HUES6 (cell line): ENCODE measurements at regions not wholly inside any gene's neighbourhood (a gene's known extent, or its start where the extent isn't known, plus 50 kb on each side); places are given as distances from the start of the nearest gene placed in this dataset.

Experiments used
- H3K27ac ChIP-seq: 2 replicates; pipeline ENCODE4 v1.7.0; 2013; ENCODE audit warnings: low read depth, mild to moderate bottlenecking, low read length, inconsistent platforms
- H3K27me3 ChIP-seq: 2 replicates; pipeline ENCODE4 v1.6.1; 2013; ENCODE audit warnings: low read length; ENCODE audit not compliant: control insufficient read depth, insufficient read depth
- H3K36me3 ChIP-seq: 2 replicates; pipeline ENCODE4 v1.6.1; 2013; ENCODE audit warnings: low read length; ENCODE audit not compliant: control insufficient read depth, insufficient read depth
- H3K4me1 ChIP-seq: 2 replicates; pipeline ENCODE4 v1.6.1; 2013; ENCODE audit warnings: low read length; ENCODE audit not compliant: control insufficient read depth, insufficient read depth
- H3K4me3 ChIP-seq: 2 replicates; pipeline ENCODE4 v1.5.1; 2013; ENCODE audit warnings: low read depth, low read length
- H3K9ac ChIP-seq: one replicate; pipeline ENCODE4 v1.6.1; 2013; ENCODE audit warnings: mild to moderate bottlenecking, low read length
- H3K9me3 ChIP-seq: 2 replicates; pipeline ENCODE4 v1.6.1; 2013; ENCODE audit warnings: low read depth, low read length; ENCODE audit not compliant: control insufficient read depth, insufficient read depth

DNA sequence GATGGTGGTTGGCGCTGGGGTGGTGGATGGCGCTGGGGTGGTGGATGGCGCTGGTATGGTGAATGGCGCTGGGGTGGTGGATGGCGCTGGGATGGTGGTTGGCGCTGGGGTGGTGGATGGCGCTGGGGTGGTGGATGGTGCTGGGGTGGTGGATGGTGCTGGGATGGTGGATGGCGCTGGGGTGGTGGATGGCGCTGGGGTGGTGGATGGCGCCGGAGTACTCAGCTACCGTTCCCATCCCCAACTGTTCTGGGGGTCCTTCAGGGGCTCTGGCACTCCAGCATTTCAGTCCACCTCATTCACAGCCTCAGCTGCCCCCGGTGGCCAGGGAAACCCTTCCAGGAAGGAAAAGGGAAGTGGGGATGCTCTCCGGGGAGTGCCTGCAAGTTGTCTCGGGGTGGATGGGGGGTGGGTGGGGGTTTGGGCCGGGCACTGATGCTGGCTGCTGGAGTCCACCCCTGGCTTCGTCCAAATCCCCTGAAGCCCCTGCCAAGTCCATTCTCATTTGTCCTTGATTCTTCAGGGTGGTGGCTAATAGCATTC is 147.3 kb upstream of the COL5A1 start:
- no peak overlapping the region for H3K4me3 ChIP-seq
- H3K9me3 ChIP-seq: no peaks in the 10 kb centered on the region
- H3K4me1 ChIP-seq: no peaks in the 10 kb centered on the region; the same call in 1 of the 2 replicates
- no peak overlapping the region for H3K27ac ChIP-seq
- no peak overlapping the region for H3K9ac ChIP-seq
- no peaks in the 10 kb centered on the region for H3K36me3 ChIP-seq
- H3K27me3 ChIP-seq: no peaks in the 10 kb centered on the region

DNA sequence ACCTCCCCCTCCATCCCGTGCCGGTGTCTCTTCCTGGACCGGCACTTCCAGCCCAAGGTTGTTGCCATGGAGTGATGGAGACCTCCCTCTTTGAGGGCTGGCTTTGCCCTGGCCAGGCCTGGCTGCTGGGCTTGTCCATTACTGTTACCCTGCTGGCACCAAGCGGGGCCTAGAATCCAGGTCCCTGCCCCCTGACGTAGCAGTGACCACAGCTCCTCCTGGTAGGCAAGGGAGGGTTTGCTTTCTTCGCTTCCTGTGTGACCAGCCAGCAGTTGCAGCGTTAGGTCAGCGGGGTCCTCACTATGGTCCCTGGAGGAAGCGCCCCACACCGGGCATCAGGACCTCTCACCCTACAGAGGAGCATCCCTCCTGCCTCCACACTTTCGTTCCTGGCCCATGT is 146.7 kb upstream of the COL5A1 start:
- Histone ChIP-seq H3K9me3 (no peaks in the 10 kb centered on the region), H3K4me1 (no peaks in the 10 kb centered on the region; the same call in 1 of the 2 replicates), H3K27me3 (no peaks in the 10 kb centered on the region), H3K9ac (no peak overlapping the region), H3K4me3 (no peak overlapping the region), H3K36me3 (no peaks in the 10 kb centered on the region), H3K27ac (no peak overlapping the region)

DNA sequence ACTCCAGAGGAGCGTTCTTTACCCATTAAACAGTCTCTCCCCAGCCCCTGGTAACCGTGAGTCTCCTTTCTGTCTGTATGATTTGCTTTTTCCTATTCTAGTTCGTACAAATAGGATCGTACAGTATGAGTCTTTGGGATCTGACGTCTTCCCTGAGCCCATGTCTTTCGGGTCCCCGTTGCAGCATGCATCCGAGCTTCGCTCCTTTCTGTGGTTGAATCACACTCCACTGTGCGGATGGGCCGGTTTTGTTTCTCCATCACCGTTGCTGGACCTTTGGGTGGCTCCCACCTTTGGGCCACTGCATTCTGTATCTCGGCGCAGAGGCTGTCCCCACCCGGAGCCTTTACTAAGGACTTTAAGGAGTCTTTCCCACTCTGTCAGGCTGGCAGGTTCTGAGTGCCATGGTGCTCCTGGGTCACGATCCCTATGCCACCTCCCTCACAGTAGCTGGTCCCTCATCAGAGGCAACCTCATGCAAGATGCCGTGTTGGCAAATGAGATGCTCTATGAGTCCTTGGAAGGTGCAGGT is 145.7 kb upstream of the COL5A1 start:
- no peaks in the 10 kb centered on the region; the same call in 1 of the 2 replicates for H3K4me1 ChIP-seq
- no peak overlapping the region for H3K27ac ChIP-seq
- H3K27me3 ChIP-seq: peaks cover 3% of the 10 kb centered on the region
- no peak overlapping the region for H3K9ac ChIP-seq
- no peaks in the 10 kb centered on the region for H3K36me3 ChIP-seq
- H3K9me3 ChIP-seq: peaks cover under 1% of the 10 kb centered on the region; the same call in 1 of the 2 replicates
- H3K4me3 ChIP-seq: no peak overlapping the region

DNA sequence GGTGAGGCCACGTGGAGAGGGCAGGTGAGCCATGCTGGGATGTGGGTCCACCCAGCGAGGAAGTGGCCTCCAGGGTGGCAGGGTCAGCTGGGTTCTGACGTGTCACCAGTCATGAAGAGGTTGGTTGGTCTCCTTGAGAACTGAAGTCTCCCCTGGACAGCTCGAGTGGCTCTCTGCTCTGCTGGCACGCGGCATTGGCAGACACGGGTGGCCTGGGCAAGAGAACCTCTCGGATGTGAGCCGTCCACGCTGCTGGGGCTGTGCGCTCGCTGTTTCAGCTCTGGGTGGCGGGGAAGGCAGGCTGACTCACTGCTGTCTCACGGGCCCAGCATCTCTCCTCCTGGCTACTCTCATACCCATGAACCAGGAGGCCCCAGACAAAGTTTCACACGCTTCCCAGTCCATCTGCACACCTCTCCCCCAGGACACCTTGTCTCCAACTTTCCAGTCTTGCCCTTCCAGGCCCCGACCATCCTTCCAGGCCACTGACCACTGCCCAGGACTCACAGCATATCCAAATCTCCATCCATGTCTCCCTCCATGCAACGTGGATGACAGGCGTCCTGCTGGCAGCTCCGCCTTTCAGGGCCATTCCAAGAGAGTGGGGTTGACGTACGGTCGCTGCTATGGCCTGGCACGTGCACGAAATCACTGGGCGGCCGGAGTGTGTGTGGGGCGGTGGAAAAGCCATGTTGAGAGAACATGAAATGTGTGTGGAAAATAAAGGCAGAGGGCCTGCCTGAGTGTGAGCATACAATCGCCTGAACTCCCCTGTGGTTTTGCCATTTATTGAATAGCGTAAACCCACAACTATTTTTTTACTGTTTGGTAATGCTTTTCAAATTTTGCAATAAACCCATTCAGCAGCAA is 145.0 kb upstream of the COL5A1 start:
- Histone ChIP-seq H3K27me3 (peaks cover 8% of the 10 kb centered on the region), H3K27ac (no peak overlapping the region), H3K4me3 (no peak overlapping the region), H3K9ac (no peak overlapping the region), H3K36me3 (no peaks in the 10 kb centered on the region), H3K4me1 (no peaks in the 10 kb centered on the region; the same call in 1 of the 2 replicates), H3K9me3 (peaks cover 4% of the 10 kb centered on the region; the same call in 1 of the 2 replicates)

DNA sequence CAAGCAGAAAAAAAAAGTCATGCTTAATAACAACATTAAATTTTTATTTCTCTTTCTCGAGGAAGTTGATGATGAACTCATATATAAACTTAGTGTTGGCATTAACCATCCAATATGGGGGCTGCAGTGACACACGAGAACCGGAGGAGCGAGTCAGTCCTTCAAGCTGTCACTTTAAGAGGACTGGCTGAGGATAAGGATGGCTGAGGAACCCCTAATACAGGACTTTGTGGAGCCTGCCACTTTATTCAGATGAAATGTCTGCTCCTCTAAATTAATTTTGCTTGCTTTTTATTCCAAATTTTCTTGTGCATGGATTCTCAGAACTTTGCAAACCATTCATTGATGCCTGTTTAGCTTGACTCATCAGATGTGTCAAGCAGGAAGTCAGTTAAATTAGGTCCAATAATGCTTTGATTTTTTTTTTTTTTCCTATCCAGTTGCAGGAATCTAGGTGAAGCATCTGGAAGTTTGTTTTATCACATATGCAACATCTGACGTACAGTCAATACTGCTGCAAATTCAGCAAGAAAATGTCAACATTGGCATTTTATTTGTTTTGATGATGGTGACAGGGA is 144.2 kb upstream of the COL5A1 start:
- Histone ChIP-seq H3K9me3 (peaks cover 4% of the 10 kb centered on the region; the same call in 1 of the 2 replicates), H3K9ac (no peak overlapping the region), H3K4me1 (peaks cover under 1% of the 10 kb centered on the region; the same call in 1 of the 2 replicates), H3K27me3 (peaks cover 8% of the 10 kb centered on the region), H3K36me3 (no peaks in the 10 kb centered on the region), H3K4me3 (no peak overlapping the region), H3K27ac (no peak overlapping the region)

DNA sequence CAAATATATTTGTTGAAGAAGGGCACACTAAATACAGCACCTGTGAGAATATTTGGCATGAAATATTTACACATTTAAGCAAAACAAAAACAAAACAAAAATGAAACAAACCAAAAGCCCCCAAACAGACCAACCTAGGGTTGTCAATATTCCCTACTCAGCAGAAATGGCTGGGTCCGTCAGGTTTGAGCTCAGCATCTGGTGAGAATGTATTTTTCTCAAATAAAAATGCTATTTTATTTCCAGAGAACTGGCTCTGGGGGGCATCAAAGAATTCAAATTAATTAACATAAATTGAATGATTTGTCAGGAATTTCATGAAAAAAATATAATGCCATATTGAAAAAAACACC is 142.8 kb upstream of the COL5A1 start:
- no peak overlapping the region for H3K9ac ChIP-seq
- peaks cover 10% of the 10 kb centered on the region; the same call in 1 of the 2 replicates for H3K4me1 ChIP-seq
- peaks cover 8% of the 10 kb centered on the region for H3K27me3 ChIP-seq
- peaks cover 4% of the 10 kb centered on the region; the same call in 1 of the 2 replicates for H3K9me3 ChIP-seq
- H3K27ac ChIP-seq: no peak overlapping the region
- no peaks in the 10 kb centered on the region for H3K36me3 ChIP-seq
- H3K4me3 ChIP-seq: no peak overlapping the region

DNA sequence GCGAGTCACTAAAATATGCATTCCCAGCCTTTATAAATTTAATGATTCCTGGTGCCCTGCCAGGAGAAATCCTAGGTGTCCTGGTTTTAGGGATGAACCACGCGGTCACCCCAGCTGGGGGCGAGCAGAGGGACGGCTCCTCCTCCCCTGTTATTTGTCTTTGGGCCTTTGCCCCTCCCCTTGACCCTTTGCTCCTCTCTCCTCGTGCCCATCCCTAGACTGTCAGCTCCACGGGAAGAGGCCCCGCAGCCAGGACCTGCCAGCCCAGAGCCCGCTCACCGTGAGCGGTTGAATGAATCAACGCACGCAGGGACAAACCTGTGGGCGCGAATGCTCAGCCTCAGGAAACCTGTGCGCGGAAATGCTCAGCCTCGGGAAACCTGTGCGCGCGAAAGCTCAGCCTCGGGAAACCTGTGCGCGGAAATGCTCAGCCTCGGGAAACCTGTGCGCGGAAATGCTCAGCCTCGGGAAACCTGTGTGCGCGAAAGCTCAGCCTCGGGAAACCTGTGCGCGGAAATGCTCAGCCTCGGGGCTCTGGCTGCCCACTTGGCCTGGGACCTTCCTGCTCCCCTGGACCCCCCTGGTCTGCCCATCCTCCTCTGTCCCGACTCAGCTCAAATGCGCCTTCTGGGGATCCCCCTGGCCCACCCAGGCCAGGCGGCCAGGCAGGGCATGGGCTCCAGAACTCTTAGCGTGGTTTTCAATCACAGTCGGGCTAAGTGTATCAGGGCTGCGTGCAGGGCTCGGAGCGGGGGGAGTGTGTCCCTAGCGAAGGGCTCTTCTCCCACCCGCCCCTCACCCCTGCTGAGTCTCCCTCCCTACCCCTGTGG is 140.5 kb upstream of the COL5A1 start:
- H3K4me3 ChIP-seq: peak overlapping the region; percentile 36; the same call in 1 of the 2 replicates
- peaks cover 8% of the 10 kb centered on the region for H3K27me3 ChIP-seq
- H3K27ac ChIP-seq: no peak overlapping the region
- H3K9me3 ChIP-seq: peaks cover 4% of the 10 kb centered on the region; the same call in 1 of the 2 replicates
- H3K4me1 ChIP-seq: peaks cover 10% of the 10 kb centered on the region; the same call in 1 of the 2 replicates
- H3K9ac ChIP-seq: no peak overlapping the region
- no peaks in the 10 kb centered on the region for H3K36me3 ChIP-seq

DNA sequence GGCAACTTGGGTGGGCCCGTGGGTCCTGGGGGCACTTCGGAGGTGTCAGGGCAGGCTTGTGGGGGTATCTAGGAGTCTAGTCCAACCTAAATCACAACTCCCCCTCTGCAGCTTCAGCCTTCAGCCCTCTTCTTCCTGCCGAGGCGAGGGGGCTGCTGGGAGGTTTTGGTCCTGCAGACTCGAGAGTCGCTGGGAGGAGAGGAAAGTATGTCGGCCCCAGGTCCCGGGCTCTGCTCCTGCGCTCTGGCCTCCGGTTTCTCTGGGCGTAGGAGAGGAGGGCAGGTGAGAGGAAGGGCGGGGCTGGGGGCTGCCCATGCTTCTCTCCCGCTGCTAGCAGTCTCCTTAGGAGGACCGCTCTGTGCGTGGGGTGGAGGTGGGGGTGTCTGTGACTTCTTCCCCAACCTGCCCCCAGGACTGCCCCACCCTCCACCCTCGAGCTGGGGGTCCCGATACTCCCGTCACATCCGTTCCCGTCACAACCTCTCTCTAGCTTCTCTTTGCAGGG is 139.8 kb upstream of the COL5A1 start:
- peaks cover 4% of the 10 kb centered on the region; the same call in 1 of the 2 replicates for H3K9me3 ChIP-seq
- H3K27ac ChIP-seq: no peak overlapping the region
- no peaks in the 10 kb centered on the region for H3K36me3 ChIP-seq
- H3K4me3 ChIP-seq: no peak overlapping the region
- peaks cover 10% of the 10 kb centered on the region; the same call in 1 of the 2 replicates for H3K4me1 ChIP-seq
- peaks cover 8% of the 10 kb centered on the region for H3K27me3 ChIP-seq
- H3K9ac ChIP-seq: no peak overlapping the region

DNA sequence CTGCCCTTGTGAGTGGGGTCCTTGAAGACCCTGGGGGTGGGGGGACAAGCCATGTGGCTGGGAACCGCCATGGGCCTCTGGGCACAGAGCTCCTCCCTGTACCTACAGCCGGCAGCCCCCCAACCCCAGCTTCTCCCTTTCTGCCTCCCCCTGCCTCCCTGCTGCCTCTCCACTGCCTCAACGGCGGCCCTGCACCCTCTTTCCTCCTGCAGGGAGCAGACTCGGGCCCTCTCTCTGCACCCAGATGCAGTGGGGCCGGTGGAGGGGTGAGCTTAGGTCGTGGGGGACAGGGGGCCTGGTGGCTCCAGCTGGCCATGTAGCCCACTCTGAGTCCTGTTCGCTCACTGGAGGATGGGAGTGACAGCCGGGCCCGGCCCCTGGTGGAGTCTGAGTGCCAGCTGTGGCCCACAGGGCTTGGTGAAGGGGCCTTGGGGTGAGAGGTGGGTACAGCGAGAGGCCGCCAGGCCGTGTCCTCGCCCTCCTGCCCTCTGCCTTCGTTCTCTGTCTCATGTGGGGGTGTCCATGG is 139.3 kb upstream of the COL5A1 start:
- Histone ChIP-seq H3K27ac (no peak overlapping the region; the same call in 1 of the 2 replicates), H3K36me3 (no peaks in the 10 kb centered on the region), H3K4me1 (peaks cover 10% of the 10 kb centered on the region; the same call in 1 of the 2 replicates), H3K4me3 (no peak overlapping the region), H3K27me3 (peaks cover 8% of the 10 kb centered on the region), H3K9me3 (peaks cover 4% of the 10 kb centered on the region; the same call in 1 of the 2 replicates), H3K9ac (peak overlapping the region; percentile 81)

DNA sequence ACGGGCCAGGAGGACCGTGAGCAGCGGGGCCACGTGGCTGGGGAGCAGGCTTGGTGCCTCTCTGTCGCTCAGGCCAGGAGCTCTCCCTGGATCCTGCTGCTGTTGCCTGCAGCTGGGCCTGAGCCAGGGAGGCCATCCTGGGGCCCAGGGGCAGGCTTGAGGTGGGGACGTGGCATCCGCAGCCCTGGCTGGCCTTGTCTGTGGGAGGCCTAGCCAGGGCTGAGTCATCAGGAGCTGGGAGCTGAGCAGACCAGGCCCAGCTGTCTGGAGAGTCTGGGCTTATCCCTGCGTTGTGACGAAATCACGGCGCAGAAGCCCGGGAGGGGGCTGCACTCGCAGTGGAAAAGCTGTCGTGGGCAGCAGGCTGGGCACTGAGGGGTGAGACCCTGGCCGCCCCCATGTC is 138.8 kb upstream of the COL5A1 start:
- peaks cover 8% of the 10 kb centered on the region for H3K27me3 ChIP-seq
- H3K9me3 ChIP-seq: peaks cover 4% of the 10 kb centered on the region; the same call in 1 of the 2 replicates
- H3K27ac ChIP-seq: no peak overlapping the region; the same call in 1 of the 2 replicates
- H3K9ac ChIP-seq: peak overlapping the region; percentile 81
- peaks cover 10% of the 10 kb centered on the region; the same call in 1 of the 2 replicates for H3K4me1 ChIP-seq
- no peak overlapping the region for H3K4me3 ChIP-seq
- no peaks in the 10 kb centered on the region for H3K36me3 ChIP-seq
